Liver (tissue), 8 donors: ENCODE measurements at regions not wholly inside any gene's neighbourhood (a gene's known extent, or its start where the extent isn't known, plus 50 kb on each side); places are given as distances from the start of the nearest gene placed in this dataset.

Experiments
- DNase-seq: peaks from one replicate; pipeline ENCODE4 v3.0.0-alpha.2; 2017; ENCODE audit warnings: low spot score
- H3K27ac ChIP-seq, 2 donors: one replicate each; pipeline ENCODE4 v1.7.0; 2013; ENCODE audit warnings: inconsistent platforms in 2 of 2, low read length in 2 of 2, control low read depth in 1 of 2, low read depth in 1 of 2, mild to moderate bottlenecking in 1 of 2
- H3K27me3 ChIP-seq, 4 donors: one replicate each; pipeline versions ENCODE4 v1.6.1 to v1.7.0; 2013; ENCODE audit warnings: low read length in 3 of 4, inconsistent platforms in 1 of 4, mild to moderate bottlenecking in 1 of 4, moderate library complexity in 1 of 4; ENCODE audit not compliant: control insufficient read depth in 4 of 4, insufficient read depth in 4 of 4
- H3K36me3 ChIP-seq, 4 donors: one replicate each; pipeline versions ENCODE4 v1.6.1 to v1.7.0; 2013; ENCODE audit warnings: low read length in 3 of 4, mild to moderate bottlenecking in 3 of 4, low read depth in 1 of 4, moderate library complexity in 1 of 4; ENCODE audit not compliant: control insufficient read depth in 4 of 4, insufficient read depth in 3 of 4
- H3K4me1 ChIP-seq, 4 donors: one replicate each; pipeline versions ENCODE4 v1.6.1 to v1.7.0; 2013; ENCODE audit warnings: low read length in 3 of 4, mild to moderate bottlenecking in 3 of 4, moderate library complexity in 1 of 4; ENCODE audit not compliant: control insufficient read depth in 4 of 4, insufficient read depth in 4 of 4
- H3K4me3 ChIP-seq, 3 donors: one replicate each; pipeline versions ENCODE4 v1.6.1 to v1.7.0; 2013; ENCODE audit warnings: low read length in 3 of 3, control low read depth in 1 of 3, low read depth in 1 of 3, mild to moderate bottlenecking in 1 of 3
- H3K9ac ChIP-seq, 2 donors: one replicate each; pipeline ENCODE4 v1.7.0; 2013; ENCODE audit warnings: low read length in 2 of 2, mild to moderate bottlenecking in 2 of 2, moderate library complexity in 2 of 2, control low read depth in 1 of 2, low read depth in 1 of 2
- H3K9me3 ChIP-seq, 4 donors: one replicate each; pipeline versions ENCODE4 v1.6.1 to v1.7.0; 2013; ENCODE audit warnings: low read length in 3 of 4; ENCODE audit not compliant: control insufficient read depth in 4 of 4
- ATF3 ChIP-seq: IDR thresholded peaks from 2 replicates; pipeline ENCODE4 v1.6.1; 2016; ENCODE audit warnings: antibody characterized with exemption
- CTCF ChIP-seq: fragments of 150-350 bp; IDR thresholded peaks from 2 replicates; pipeline ENCODE4 v1.5.1; 2017; ENCODE audit warnings: improper control_type of control experiment, low read depth, low read length; ENCODE audit not compliant: missing input control
- EGR1 ChIP-seq, 2 donors: IDR thresholded peaks; 2 replicates each; pipeline ENCODE4 v1.6.1; 2016 to 2018; ENCODE audit warnings: antibody characterized with exemption in 2 of 2, low read depth in 2 of 2
- FOXA1 ChIP-seq: IDR thresholded peaks from 2 replicates; pipeline ENCODE4 v1.6.1; 2016; ENCODE audit warnings: antibody characterized with exemption
- FOXA2 ChIP-seq: IDR thresholded peaks from 2 replicates; pipeline ENCODE4 v1.6.1; 2016; ENCODE audit warnings: antibody characterized with exemption
- GABPA ChIP-seq, 2 donors: IDR thresholded peaks in 1 of 2; conservative IDR thresholded peaks in 1 of 2; 2 replicates each; pipeline ENCODE4 v1.6.1; 2016; ENCODE audit warnings: antibody characterized with exemption in 2 of 2, mild to moderate bottlenecking in 1 of 2, moderate library complexity in 1 of 2
- HNF4G ChIP-seq: IDR thresholded peaks from 2 replicates; pipeline ENCODE4 v1.6.1; 2016; ENCODE audit warnings: antibody characterized with exemption
- JUND ChIP-seq, 2 donors: IDR thresholded peaks; 2 replicates each; pipeline ENCODE4 v1.6.1; 2016; ENCODE audit warnings: antibody characterized with exemption in 2 of 2
- NR2F2 ChIP-seq: IDR thresholded peaks from 2 replicates; pipeline ENCODE4 v1.6.1; 2016; ENCODE audit warnings: antibody characterized with exemption
- RAD21 ChIP-seq, 2 donors: IDR thresholded peaks; 2 replicates each; pipeline ENCODE4 v1.6.1; 2016; ENCODE audit warnings: antibody characterized with exemption in 2 of 2, mild to moderate bottlenecking in 2 of 2
- REST ChIP-seq: IDR thresholded peaks from 2 replicates; pipeline ENCODE4 v1.6.1; 2016; ENCODE audit warnings: antibody characterized with exemption, mild to moderate bottlenecking
- SP1 ChIP-seq: IDR thresholded peaks from 2 replicates; pipeline ENCODE4 v1.6.1; 2018; ENCODE audit warnings: antibody characterized with exemption, mild to moderate bottlenecking
- TAF1 ChIP-seq: conservative IDR thresholded peaks from 2 replicates; pipeline ENCODE4 v1.6.1; 2016; ENCODE audit warnings: antibody characterized with exemption, mild to moderate bottlenecking
- YY1 ChIP-seq: IDR thresholded peaks from 2 replicates; pipeline ENCODE4 v1.6.1; 2016; ENCODE audit warnings: antibody characterized with exemption, mild to moderate bottlenecking
- ZBTB33 ChIP-seq: IDR thresholded peaks from 2 replicates; pipeline ENCODE4 v1.6.1; 2016; ENCODE audit warnings: antibody characterized with exemption
- WGBS: extraction: QIAGEN DNeasy Blood & Tissue Kit; methylation state at CpG from one replicate; pipeline ENCODE4 v1.1.7; 2013; 5-methylcytosine and 5-hydroxymethylcytosine counted together
- donor health status: healthy.
- donor health status: healthy.
- donor health status: healthy.
- donor health status: healthy.
- donor health status: healthy.

GRCh38 chr11:39021539-39021938 lies 2423.5 kb upstream of the RAG2 start:
- no peak for TF ChIP-seq SP1
- no peak for TF ChIP-seq FOXA1
- TF ChIP-seq CTCF = no peak
- TF ChIP-seq JUND (IDR thresholded peaks at IDR 0.05) = no peak
- TF ChIP-seq HNF4G = no peak
- no peak for TF ChIP-seq FOXA2
- TF ChIP-seq REST = no peak
- no peak for TF ChIP-seq EGR1 (IDR thresholded peaks at IDR 0.05; ENCODE audit: low read depth in 2 of 2)
- no peak for TF ChIP-seq ATF3
- TF ChIP-seq ZBTB33 = no peak
- TF ChIP-seq GABPA (IDR thresholded peaks at IDR 0.05 in 1 of 2, conservative IDR thresholded peaks at IDR 0.05 in 1 of 2) = no peak
- TF ChIP-seq NR2F2 = no peak
- TF ChIP-seq TAF1 = no peak
- Histone ChIP-seq H3K27me3 (no peaks in the 10 kb centered on the region), H3K4me3 (no peak overlapping the region), H3K36me3 (no peaks in the 10 kb centered on the region), H3K4me1 (no peaks in the 10 kb centered on the region), H3K9me3 (no peaks in the 10 kb centered on the region), H3K27ac (no peak overlapping the region), H3K9ac (no peak overlapping the region)
- WGBS = 64% methylated on average over 5 of the region's 5 CpGs
- DNase-seq = no peak

GRCh38 chr11:39011797-39012196 lies 2413.8 kb upstream of the RAG2 start:
- no peak overlapping the region for H3K9ac ChIP-seq
- DNase-seq = no peak
- no peak overlapping the region for H3K4me3 ChIP-seq
- H3K27ac ChIP-seq = no peak overlapping the region
- H3K4me1 ChIP-seq = no peaks in the 10 kb centered on the region
- H3K9me3 ChIP-seq = no peaks in the 10 kb centered on the region
- TF ChIP-seq YY1 = no peak
- TF ChIP-seq RAD21 (IDR thresholded peaks at IDR 0.05) = no peak
- no peaks in the 10 kb centered on the region for H3K27me3 ChIP-seq
- H3K36me3 ChIP-seq = no peaks in the 10 kb centered on the region
